ENCODE measurements at regions not wholly inside any gene's neighbourhood (a gene's known extent, or its start where the extent isn't known, plus 50 kb on each side); places are given as distances from the start of the nearest gene placed in this dataset.

DNA sequence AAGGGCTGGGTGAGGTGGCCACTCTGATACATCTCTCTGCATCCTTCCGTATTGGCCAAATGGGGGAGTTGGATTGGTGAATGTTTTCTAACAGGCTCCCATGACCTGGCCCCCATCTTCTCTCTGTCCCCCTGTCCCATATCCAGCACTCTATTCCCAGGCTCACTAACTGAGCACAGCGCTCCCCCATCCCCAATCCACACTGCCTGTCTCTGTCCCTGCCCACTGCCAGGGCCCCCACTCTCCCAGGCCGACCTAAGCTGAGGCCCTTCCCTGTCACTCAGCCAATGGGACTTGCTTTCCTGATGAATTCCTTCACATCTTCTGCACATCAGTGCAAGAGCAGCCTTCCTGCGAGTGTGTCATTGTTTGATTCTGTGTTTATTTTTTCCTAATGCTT lies 216.8 kb upstream of the MYT1L start:
- no peak for TF ChIP-seq YY1 (IDR thresholded peaks at IDR 0.05; ENCODE audit: insufficient read depth, insufficient read length)
- no peak for TF ChIP-seq ZNF274 (IDR thresholded peaks at IDR 0.05; ENCODE audit: low read depth, low read length)
- TF ChIP-seq SUZ12 (IDR thresholded peaks at IDR 0.05; ENCODE audit: extremely low read depth, insufficient read depth, insufficient read length) = no peak

All from NT2/D1 (cell line).